GM19239 (cell line): ENCODE measurements at regions not wholly inside any gene's neighbourhood (a gene's known extent, or its start where the extent isn't known, plus 50 kb on each side); places are given as distances from the start of the nearest gene placed in this dataset.
"Not testable (repeated sequence)": the region's sequence is repeated elsewhere in the genome, so short reads cannot be mapped to it uniquely, and the experiment has no call there.

Experiments
- DNase-seq: peaks from one replicate; pipeline ENCODE4 v3.0.0; 2011; ENCODE audit warnings: low spot score; ENCODE audit not compliant: insufficient read length
- FAIRE-seq: peaks from 2 replicates; lab custom pipeline; 2011; peaks lifted over from hg19 to GRCh38; lab: Jason Lieb, UNC

GRCh38 chr3:86594838-86595237, 396.1 kb downstream of the VGLL3 start:
- FAIRE-seq = no peak
- DNase-seq = no peak

GRCh38 chr3:86578071-86578470, 412.9 kb downstream of the VGLL3 start:
- FAIRE-seq = no peak

GRCh38 chr3:86563400-86563970, 427.5 kb downstream of the VGLL3 start:
- FAIRE-seq = peak; percentile 58
- peak; percentile 0 for DNase-seq

More at GRCh38 chr3:86578071-86578470, 412.9 kb downstream of the VGLL3 start:
- no peak for DNase-seq

GRCh38 chr3:86562090-86562489, 428.9 kb downstream of the VGLL3 start:
- FAIRE-seq = no peak
- DNase-seq = no peak

- FAIRE-seq = no peak
- DNase-seq = no peak
Measured at GRCh38 chr3:86561215-86561614, 429.7 kb downstream of the VGLL3 start.

GRCh38 chr3:86554383-86554782, 436.6 kb downstream of the VGLL3 start:
- no peak for FAIRE-seq
- DNase-seq = no peak

- FAIRE-seq = no peak
- DNase-seq = no peak
Measured at GRCh38 chr3:86547692-86548091, 443.3 kb downstream of the VGLL3 start.

GRCh38 chr3:86537171-86537570, 453.8 kb downstream of the VGLL3 start:
- DNase-seq = no peak
- no peak for FAIRE-seq

- FAIRE-seq (no peak), DNase-seq (no peak)
Measured at GRCh38 chr3:86519819-86520218, 471.1 kb downstream of the VGLL3 start.

- FAIRE-seq = no peak
- no peak for DNase-seq
Measured at GRCh38 chr3:86481636-86482035, 509.3 kb downstream of the VGLL3 start.

- FAIRE-seq = no peak
Measured at GRCh38 chr3:86481031-86481430, 509.9 kb downstream of the VGLL3 start.

GRCh38 chr3:86464180-86464579, 526.8 kb downstream of the VGLL3 start:
- DNase-seq = no peak
- FAIRE-seq = no peak

More at GRCh38 chr3:86481031-86481430, 509.9 kb downstream of the VGLL3 start:
- no peak for DNase-seq

- FAIRE-seq = no peak
Measured at GRCh38 chr3:86451749-86452148, 539.2 kb downstream of the VGLL3 start.

GRCh38 chr3:86438544-86438943, 552.4 kb downstream of the VGLL3 start:
- FAIRE-seq = no peak
- no peak for DNase-seq

More at GRCh38 chr3:86451749-86452148, 539.2 kb downstream of the VGLL3 start:
- DNase-seq = no peak

GRCh38 chr3:86427343-86427742, 563.6 kb downstream of the VGLL3 start:
- FAIRE-seq (no peak), DNase-seq (no peak)

GRCh38 chr3:86420990-86421739, 569.8 kb downstream of the VGLL3 start:
- FAIRE-seq (no peak), DNase-seq (no peak)

GRCh38 chr3:86418861-86419260, 572.1 kb downstream of the VGLL3 start:
- FAIRE-seq = no peak

GRCh38 chr3:86416334-86416733, 574.6 kb downstream of the VGLL3 start:
- DNase-seq (no peak), FAIRE-seq (no peak)

More at GRCh38 chr3:86418861-86419260, 572.1 kb downstream of the VGLL3 start:
- DNase-seq = no peak

- no peak for DNase-seq
- FAIRE-seq = no peak
Measured at GRCh38 chr3:86413645-86414044, 577.3 kb downstream of the VGLL3 start.

GRCh38 chr3:86410587-86410986, 580.4 kb downstream of the VGLL3 start:
- DNase-seq (no peak), FAIRE-seq (no peak)

- not testable (repeated sequence) for FAIRE-seq, DNase-seq
Measured at GRCh38 chr3:86389759-86390158, 601.2 kb downstream of the VGLL3 start.

GRCh38 chr3:86388820-86389219, 602.1 kb downstream of the VGLL3 start:
- FAIRE-seq = no peak
- no peak for DNase-seq
